ENCODE measurements at regions not wholly inside any gene's neighbourhood (a gene's known extent, or its start where the extent isn't known, plus 50 kb on each side); places are given as distances from the start of the nearest gene placed in this dataset.

- H3K27me3 ChIP-seq (ENCODE audit: insufficient read depth, low read depth) = no peaks in the 10 kb centered on the region
- H3K36me3 ChIP-seq (ENCODE audit: insufficient read depth) = no peaks in the 10 kb centered on the region
- no peak overlapping the region for H3K27ac ChIP-seq
- no peaks in the 10 kb centered on the region for H3K79me2 ChIP-seq (ENCODE audit: insufficient read depth, low read depth)
- H2AFZ ChIP-seq (ENCODE audit: low read depth) = no peak overlapping the region
- H3K9ac ChIP-seq = no peak overlapping the region
- H3K4me3 ChIP-seq (IDR thresholded peaks at IDR 0.05; ENCODE audit: insufficient read depth, low read depth, low read length) = no peak overlapping the region
- H4K20me1 ChIP-seq (ENCODE audit: insufficient read depth) = no peaks in the 10 kb centered on the region
- no peak for TF ChIP-seq CTCF (conservative IDR thresholded peaks at IDR 0.05; ENCODE audit: low read depth, low read length)
- H3K4me2 ChIP-seq = no peak overlapping the region
- H3K4me1 ChIP-seq (ENCODE audit: low read depth, poor library complexity, severe bottlenecking) = no peaks in the 10 kb centered on the region
These were observed 517.4 kb downstream of the TUSC7 start for GRCh38 chr3:117226932-117227331.

- TF ChIP-seq CTCF (conservative IDR thresholded peaks at IDR 0.05; ENCODE audit: low read depth, low read length) = no peak
- H4K20me1 ChIP-seq (ENCODE audit: insufficient read depth) = no peaks in the 10 kb centered on the region
- H3K27me3 ChIP-seq (ENCODE audit: insufficient read depth, low read depth) = no peaks in the 10 kb centered on the region
- H3K27ac ChIP-seq = no peak overlapping the region
- no peak overlapping the region for H3K4me2 ChIP-seq
- H3K79me2 ChIP-seq (ENCODE audit: insufficient read depth, low read depth) = no peaks in the 10 kb centered on the region
- H2AFZ ChIP-seq (ENCODE audit: low read depth) = no peak overlapping the region
- no peak overlapping the region for H3K4me3 ChIP-seq (IDR thresholded peaks at IDR 0.05; ENCODE audit: insufficient read depth, low read depth, low read length)
- H3K36me3 ChIP-seq (ENCODE audit: insufficient read depth) = no peaks in the 10 kb centered on the region
- no peaks in the 10 kb centered on the region for H3K4me1 ChIP-seq (ENCODE audit: low read depth, poor library complexity, severe bottlenecking)
- no peak overlapping the region for H3K9ac ChIP-seq
These were observed 518.9 kb downstream of the TUSC7 start for GRCh38 chr3:117228466-117228865.

- no peak overlapping the region for H3K27ac ChIP-seq
These were observed 521.3 kb downstream of the TUSC7 start for GRCh38 chr3:117230924-117231323.

GRCh38 chr3:117234331-117234730 is 524.8 kb downstream of the TUSC7 start:
- no peak overlapping the region for H3K4me2 ChIP-seq
- no peak overlapping the region for H3K9ac ChIP-seq
- H3K4me3 ChIP-seq (IDR thresholded peaks at IDR 0.05; ENCODE audit: insufficient read depth, low read depth, low read length) = no peak overlapping the region
- no peaks in the 10 kb centered on the region for H4K20me1 ChIP-seq (ENCODE audit: insufficient read depth)
- H3K36me3 ChIP-seq (ENCODE audit: insufficient read depth) = no peaks in the 10 kb centered on the region
- H3K79me2 ChIP-seq (ENCODE audit: insufficient read depth, low read depth) = no peaks in the 10 kb centered on the region
- H2AFZ ChIP-seq (ENCODE audit: low read depth) = no peak overlapping the region
- H3K27me3 ChIP-seq (ENCODE audit: insufficient read depth, low read depth) = no peaks in the 10 kb centered on the region
- H3K4me1 ChIP-seq (ENCODE audit: low read depth, poor library complexity, severe bottlenecking) = no peaks in the 10 kb centered on the region
- no peak overlapping the region for H3K27ac ChIP-seq
- TF ChIP-seq CTCF (conservative IDR thresholded peaks at IDR 0.05; ENCODE audit: low read depth, low read length) = no peak

More at GRCh38 chr3:117230924-117231323, 521.3 kb downstream of the TUSC7 start:
- Histone ChIP-seq H3K79me2 (ENCODE audit: insufficient read depth, low read depth) (no peaks in the 10 kb centered on the region), H3K4me2 (no peak overlapping the region), H2AFZ (ENCODE audit: low read depth) (no peak overlapping the region), H3K36me3 (ENCODE audit: insufficient read depth) (no peaks in the 10 kb centered on the region), H3K4me3 (IDR thresholded peaks at IDR 0.05; ENCODE audit: insufficient read depth, low read depth, low read length) (no peak overlapping the region), H3K9ac (no peak overlapping the region), H3K27me3 (ENCODE audit: insufficient read depth, low read depth) (no peaks in the 10 kb centered on the region), H4K20me1 (ENCODE audit: insufficient read depth) (no peaks in the 10 kb centered on the region), H3K4me1 (ENCODE audit: low read depth, poor library complexity, severe bottlenecking) (no peaks in the 10 kb centered on the region)
- no peak for TF ChIP-seq CTCF (conservative IDR thresholded peaks at IDR 0.05; ENCODE audit: low read depth, low read length)

All from KMS-11 (cell line).